Endothelial cell of umbilical vein (primary cell): ENCODE measurements at regions not wholly inside any gene's neighbourhood (a gene's known extent, or its start where the extent isn't known, plus 50 kb on each side); places are given as distances from the start of the nearest gene placed in this dataset.

Source experiments
- BruUV-seq: library from RNA; stranded (reverse); fragments of 400-500 nt; replicated peaks from 2 replicates; lab custom pipeline; 2021; lab: Mats Ljungman, UMichigan
- CTCF ChIA-PET: fragments of 300-600, 350-600 bp; sonication (Branson Sonifier 250); formaldehyde crosslinking; loops from one replicate; lab custom pipeline; 2021; ENCODE audit warnings: antibody characterized with exemption, inconsistent platforms; lab: Charles Lee
- POLR2A ChIA-PET: fragments of 300-600, 350-600 bp; sonication (Branson Sonifier 250); formaldehyde crosslinking; loops from one replicate; lab custom pipeline; 2021; ENCODE audit warnings: antibody characterized with exemption, inconsistent platforms; lab: Charles Lee
- DNase-seq: peaks from one replicate; pipeline ENCODE4 v3.0.0-alpha.2; 2011; ENCODE audit warnings: low read depth, low spot score
- FAIRE-seq: peaks from 2 replicates; lab custom pipeline; 2011; peaks lifted over from hg19 to GRCh38; lab: Jason Lieb, UNC
- H2AFZ ChIP-seq: 2 replicates; pipeline ENCODE4 v1.6.0; 2012; ENCODE audit warnings: low read depth, low read length, control low read depth, inconsistent platforms
- H3K27ac ChIP-seq: 2 replicates; pipeline ENCODE4 v1.5.1; 2011; ENCODE audit warnings: low read depth, mild to moderate bottlenecking, control low read depth, low read length, moderate library complexity; ENCODE audit not compliant: insufficient read depth
- H3K27me3 ChIP-seq, 2 experiments: 2 replicates each; pipeline versions ENCODE4 v1.6.0 to v1.6.1; 2011; ENCODE audit warnings: low read length in 2 of 2, mixed read lengths in 1 of 2; ENCODE audit not compliant: control insufficient read depth in 2 of 2, insufficient read depth in 2 of 2
- H3K36me3 ChIP-seq, 2 experiments: 2 replicates in 1 of 2; 3 replicates in 1 of 2; pipeline ENCODE4 v1.5.1; 2011; ENCODE audit warnings: low read length in 2 of 2, mild to moderate bottlenecking in 1 of 2, moderate library complexity in 1 of 2; ENCODE audit not compliant: control insufficient read depth in 2 of 2, insufficient read depth in 2 of 2; ENCODE audit errors: extremely low read depth in 1 of 2
- H3K4me1 ChIP-seq: 3 replicates; pipeline ENCODE4 v1.5.1; 2011; ENCODE audit warnings: mild to moderate bottlenecking, low read length; ENCODE audit not compliant: control insufficient read depth, insufficient read depth; ENCODE audit errors: extremely low read depth
- H3K4me2 ChIP-seq: 2 replicates; pipeline ENCODE4 v1.6.1; 2011; ENCODE audit warnings: low read length, control low read depth, mixed read lengths; ENCODE audit not compliant: insufficient read depth
- H3K4me3 ChIP-seq, 3 experiments: fragments of 200-600 bp in 1 of 3; sonication (generic), shearing (Covaris generic) in 1 of 3; replicated peaks in 1 of 3; 2 replicates each; pipeline ENCODE4 v1.5.1; 2011 to 2016; ENCODE audit warnings: control low read depth in 3 of 3, low read length in 3 of 3, mild to moderate bottlenecking in 2 of 3, inconsistent platforms in 1 of 3, low read depth in 1 of 3, moderate library complexity in 1 of 3; ENCODE audit not compliant: insufficient read depth in 1 of 3
- H3K79me2 ChIP-seq: 2 replicates; pipeline ENCODE4 v1.6.0; 2012; ENCODE audit warnings: low read length, inconsistent platforms; ENCODE audit not compliant: control insufficient read depth, insufficient read depth
- H3K9ac ChIP-seq: replicated peaks from 2 replicates; pipeline ENCODE3; 2011; ENCODE audit warnings: low read length, control low read depth; ENCODE audit not compliant: insufficient read depth; ENCODE audit errors: extremely low read depth
- H3K9me1 ChIP-seq: replicated peaks from 3 replicates; pipeline ENCODE4 v1.6.0; 2011; ENCODE audit warnings: mild to moderate bottlenecking, low read length; ENCODE audit not compliant: control insufficient read depth, insufficient read depth; ENCODE audit errors: extremely low read depth
- H3K9me3 ChIP-seq: replicated peaks from 2 replicates; pipeline ENCODE4 v1.5.1; 2012; ENCODE audit warnings: low read length, inconsistent platforms; ENCODE audit not compliant: control insufficient read depth, insufficient read depth
- H4K20me1 ChIP-seq: replicated peaks from 2 replicates; pipeline ENCODE3; 2011; ENCODE audit warnings: mild to moderate bottlenecking, low read length; ENCODE audit not compliant: control insufficient read depth, insufficient read depth; ENCODE audit errors: extremely low read depth
- GATA2 ChIP-seq: IDR thresholded peaks from 2 replicates; pipeline ENCODE4 v1.7.0; 2011; ENCODE audit warnings: low read depth, mild to moderate bottlenecking, moderate library complexity, mixed read lengths, low read length; ENCODE audit not compliant: insufficient read length, insufficient read depth
- JUN ChIP-seq: IDR thresholded peaks from 2 replicates; pipeline ENCODE4 v1.6.1; 2011; ENCODE audit warnings: borderline replicate concordance, low read depth; ENCODE audit not compliant: insufficient read length, insufficient read depth
- MAX ChIP-seq: IDR thresholded peaks from 2 replicates; pipeline ENCODE4 v1.6.1; 2011; ENCODE audit not compliant: insufficient read depth, insufficient read length
- MYC ChIP-seq: IDR thresholded peaks from one replicate; pipeline ENCODE4 v1.6.1; 2011; ENCODE audit warnings: mild to moderate bottlenecking, low read depth, low read length
- POLR2AphosphoS5 ChIP-seq: IDR thresholded peaks from 2 replicates; pipeline ENCODE4 v1.6.1; 2012; ENCODE audit warnings: low read depth, mild to moderate bottlenecking, control low read depth, low read length, moderate library complexity; ENCODE audit not compliant: insufficient read depth
- dilution Hi-C: fragments of 300-500 bp; cut with MboI; formaldehyde crosslinking; loops from one replicate; pipeline ENCODE4 v1.15.0; 2019; ENCODE audit warnings: low sequenced_read_pairs; ENCODE audit not compliant: extremely low pct_ligation_motif_present
- intact Hi-C: fragments of 100-400 bp; cut with micrococcal nuclease; formaldehyde crosslinking; loops from one replicate; pipeline ENCODE4 v1.10.0; 2022
- TF ChIP-seq, protein P1 (sequence below), 2 donors: IDR thresholded peaks; 1 replicate in 1 of 2; 2 replicates in 1 of 2; pipeline ENCODE4 v1.5.1; 2011; ENCODE audit warnings: low read length in 2 of 2, mild to moderate bottlenecking in 2 of 2, moderate library complexity in 2 of 2, control low read depth in 1 of 2, inconsistent platforms in 1 of 2, low read depth in 1 of 2; ENCODE audit not compliant: insufficient read depth in 1 of 2; ENCODE audit errors: extremely low read depth in 1 of 2

- peaks cover 0 to 4% of the 10 kb centered on the region in 2 experiments for H3K27me3 ChIP-seq
- ChIA-PET POLR2A (no interaction called here), CTCF (no interaction called here)
- TF ChIP-seq JUN, result no peak
- TF ChIP-seq GATA2, result no peak
- no peak for TF ChIP-seq POLR2AphosphoS5
- TF ChIP-seq, protein P1, sequence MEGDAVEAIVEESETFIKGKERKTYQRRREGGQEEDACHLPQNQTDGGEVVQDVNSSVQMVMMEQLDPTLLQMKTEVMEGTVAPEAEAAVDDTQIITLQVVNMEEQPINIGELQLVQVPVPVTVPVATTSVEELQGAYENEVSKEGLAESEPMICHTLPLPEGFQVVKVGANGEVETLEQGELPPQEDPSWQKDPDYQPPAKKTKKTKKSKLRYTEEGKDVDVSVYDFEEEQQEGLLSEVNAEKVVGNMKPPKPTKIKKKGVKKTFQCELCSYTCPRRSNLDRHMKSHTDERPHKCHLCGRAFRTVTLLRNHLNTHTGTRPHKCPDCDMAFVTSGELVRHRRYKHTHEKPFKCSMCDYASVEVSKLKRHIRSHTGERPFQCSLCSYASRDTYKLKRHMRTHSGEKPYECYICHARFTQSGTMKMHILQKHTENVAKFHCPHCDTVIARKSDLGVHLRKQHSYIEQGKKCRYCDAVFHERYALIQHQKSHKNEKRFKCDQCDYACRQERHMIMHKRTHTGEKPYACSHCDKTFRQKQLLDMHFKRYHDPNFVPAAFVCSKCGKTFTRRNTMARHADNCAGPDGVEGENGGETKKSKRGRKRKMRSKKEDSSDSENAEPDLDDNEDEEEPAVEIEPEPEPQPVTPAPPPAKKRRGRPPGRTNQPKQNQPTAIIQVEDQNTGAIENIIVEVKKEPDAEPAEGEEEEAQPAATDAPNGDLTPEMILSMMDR (IDR thresholded peaks at IDR 0.05; ENCODE audit: extremely low read depth in 1 of 2, insufficient read depth in 1 of 2, low read depth in 1 of 2, low read length in 2 of 2), result no peak
- H3K4me3 ChIP-seq, result no peak overlapping the region
- no peak overlapping the region for H2AFZ ChIP-seq
- H3K4me1 ChIP-seq, result no peaks in the 10 kb centered on the region
- H3K4me2 ChIP-seq, result no peak overlapping the region
- no peak overlapping the region for H3K9ac ChIP-seq
- intact Hi-C loops (no loop called here), dilution Hi-C loops (no loop called here)
- H3K9me3 ChIP-seq, result no peaks in the 10 kb centered on the region
- no peak for DNase-seq
- BruUV-seq, result no TSS peak
- no peaks in the 10 kb centered on the region for H4K20me1 ChIP-seq
- H3K27ac ChIP-seq, result no peak overlapping the region
- no peaks in the 10 kb centered on the region for H3K9me1 ChIP-seq
- no peak for FAIRE-seq
- no peaks in the 10 kb centered on the region for H3K36me3 ChIP-seq
- H3K79me2 ChIP-seq, result no peaks in the 10 kb centered on the region
Measured at GRCh38 chr10:88089498-88089897, 226.1 kb downstream of the PTEN start.

DNA sequence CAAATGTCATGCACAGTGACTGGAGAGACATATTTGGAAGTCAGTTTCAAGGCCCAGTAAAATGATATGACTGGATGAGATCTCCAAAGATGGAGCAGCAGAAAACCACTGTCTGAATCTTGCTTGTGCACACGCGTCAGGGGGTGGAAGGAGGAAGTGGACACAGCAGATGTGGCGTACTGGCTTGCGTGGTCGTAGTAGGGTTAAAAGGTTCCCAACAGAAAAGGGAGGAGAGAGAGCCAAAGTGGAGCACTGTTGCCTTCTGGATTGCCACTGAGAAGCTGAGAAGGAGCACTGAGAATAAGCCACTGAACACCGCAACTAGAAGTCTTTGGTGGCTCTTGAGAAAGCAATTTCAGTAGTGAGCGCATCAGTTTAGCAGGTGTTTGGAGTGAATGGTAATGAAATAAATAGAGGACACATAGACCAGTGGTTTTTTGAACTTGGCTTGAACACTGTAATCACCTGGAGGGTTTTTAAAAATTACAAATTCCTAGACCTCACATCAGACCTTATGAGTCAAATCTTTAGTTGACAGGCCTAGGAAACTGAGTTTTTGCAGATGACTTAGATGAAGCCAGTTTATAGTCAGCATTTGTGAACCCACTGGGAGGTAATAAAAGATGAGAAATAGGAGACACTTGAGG is 227.3 kb downstream of the PTEN start:
- no peaks in the 10 kb centered on the region for H3K9me1 ChIP-seq
- DNase-seq, result no peak
- H3K9ac ChIP-seq, result no peak overlapping the region
- H3K4me2 ChIP-seq, result no peak overlapping the region
- ChIA-PET CTCF (interaction anchor here (1.0 to 1.4 kb wide), 4 partner anchors 9 to 240 kb away, joined by 3 to 6 read pairs (median 3); no protein-coding TSS in a partner anchor), POLR2A (no interaction called here)
- H2AFZ ChIP-seq, result no peak overlapping the region
- intact Hi-C loops (no loop called here), dilution Hi-C loops (no loop called here)
- H3K36me3 ChIP-seq, result no peaks in the 10 kb centered on the region
- no peak overlapping the region for H3K4me3 ChIP-seq
- no peaks in the 10 kb centered on the region for H3K4me1 ChIP-seq
- H3K27ac ChIP-seq, result no peak overlapping the region
- H3K9me3 ChIP-seq, result no peaks in the 10 kb centered on the region
- H3K27me3 ChIP-seq, result peaks cover 0 to 4% of the 10 kb centered on the region in 2 experiments
- H4K20me1 ChIP-seq, result no peaks in the 10 kb centered on the region
- TF ChIP-seq MYC (no peak), MAX (no peak)
- no peak for FAIRE-seq
- no TSS peak for BruUV-seq
- H3K79me2 ChIP-seq, result no peaks in the 10 kb centered on the region
